ENCODE measurements at regions not wholly inside any gene's neighbourhood (a gene's known extent, or its start where the extent isn't known, plus 50 kb on each side); places are given as distances from the start of the nearest gene placed in this dataset.
"Not testable (repeated sequence)": the region's sequence is repeated elsewhere in the genome, so short reads cannot be mapped to it uniquely, and the experiment has no call there.

DNA sequence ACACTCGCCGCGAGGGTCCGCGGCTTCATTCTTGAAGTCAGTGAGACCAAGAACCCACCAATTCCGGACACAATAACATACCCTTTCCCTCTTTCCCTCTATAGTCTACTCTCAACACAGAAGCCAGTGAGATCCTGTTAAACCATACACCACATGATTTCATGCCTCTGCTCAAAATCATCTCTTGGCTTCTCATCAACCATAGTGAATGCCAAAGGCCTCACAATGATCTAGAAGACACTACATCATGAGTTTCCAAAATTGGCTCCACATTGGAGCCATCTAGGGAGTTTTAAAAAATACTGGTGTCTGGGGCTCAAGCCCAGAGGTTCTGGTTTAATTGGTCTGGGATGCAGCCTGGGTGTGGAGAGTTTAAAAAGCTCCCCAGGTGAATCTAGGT, 124.5 kb downstream of the EFNB1 start (continued):
- TF ChIP-seq, protein P1, sequence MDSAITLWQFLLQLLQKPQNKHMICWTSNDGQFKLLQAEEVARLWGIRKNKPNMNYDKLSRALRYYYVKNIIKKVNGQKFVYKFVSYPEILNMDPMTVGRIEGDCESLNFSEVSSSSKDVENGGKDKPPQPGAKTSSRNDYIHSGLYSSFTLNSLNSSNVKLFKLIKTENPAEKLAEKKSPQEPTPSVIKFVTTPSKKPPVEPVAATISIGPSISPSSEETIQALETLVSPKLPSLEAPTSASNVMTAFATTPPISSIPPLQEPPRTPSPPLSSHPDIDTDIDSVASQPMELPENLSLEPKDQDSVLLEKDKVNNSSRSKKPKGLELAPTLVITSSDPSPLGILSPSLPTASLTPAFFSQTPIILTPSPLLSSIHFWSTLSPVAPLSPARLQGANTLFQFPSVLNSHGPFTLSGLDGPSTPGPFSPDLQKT (IDR thresholded peaks at IDR 0.05; ENCODE audit: borderline replicate concordance, low read depth, low read length), result no peak
- no peak for TF ChIP-seq ZNF362 (tag by site-specific recombination; IDR thresholded peaks at IDR 0.05)
- TF ChIP-seq, protein P2, sequence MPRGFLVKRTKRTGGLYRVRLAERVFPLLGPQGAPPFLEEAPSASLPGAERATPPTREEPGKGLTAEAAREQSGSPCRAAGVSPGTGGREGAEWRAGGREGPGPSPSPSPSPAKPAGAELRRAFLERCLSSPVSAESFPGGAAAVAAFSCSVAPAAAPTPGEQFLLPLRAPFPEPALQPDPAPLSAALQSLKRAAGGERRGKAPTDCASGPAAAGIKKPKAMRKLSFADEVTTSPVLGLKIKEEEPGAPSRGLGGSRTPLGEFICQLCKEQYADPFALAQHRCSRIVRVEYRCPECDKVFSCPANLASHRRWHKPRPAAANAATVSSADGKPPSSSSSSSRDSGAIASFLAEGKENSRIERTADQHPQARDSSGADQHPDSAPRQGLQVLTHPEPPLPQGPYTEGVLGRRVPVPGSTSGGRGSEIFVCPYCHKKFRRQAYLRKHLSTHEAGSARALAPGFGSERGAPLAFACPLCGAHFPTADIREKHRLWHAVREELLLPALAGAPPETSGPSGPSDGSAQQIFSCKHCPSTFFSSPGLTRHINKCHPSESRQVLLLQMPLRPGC (tag by site-specific recombination; IDR thresholded peaks at IDR 0.05), result no peak
- no peak for TF ChIP-seq GLI4 (tag by site-specific recombination; IDR thresholded peaks at IDR 0.05)
- no peak for TF ChIP-seq ZNF473 (tag by site-specific recombination; IDR thresholded peaks at IDR 0.05)
- no peak for TF ChIP-seq ZFP69B (tag by site-specific recombination; IDR thresholded peaks at IDR 0.05)
- TF ChIP-seq ZNF133 (tag by site-specific recombination; IDR thresholded peaks at IDR 0.05), result no peak
- no peak for TF ChIP-seq BCL11B (tag by site-specific recombination; IDR thresholded peaks at IDR 0.05; ENCODE audit: low read depth)
- no peak for TF ChIP-seq ZNF548 (tag by site-specific recombination; IDR thresholded peaks at IDR 0.05)

GRCh38 chrX:68951942-68952619, 123.3 kb downstream of the EFNB1 start:
- CTCF ChIA-PET, result interaction anchor here (0.6 kb wide), 2 partner anchors 28 to 758 kb away, joined by 3 read pairs; no protein-coding TSS in a partner anchor
- H3K36me3 ChIP-seq (ENCODE audit: control insufficient read depth in 2 of 2, insufficient read depth in 1 of 2, low read length in 2 of 2); H3K9me3 ChIP-seq (ENCODE audit: control insufficient read depth, insufficient read depth, low read depth, low read length); H3K4me1 ChIP-seq (ENCODE audit: control insufficient read depth, insufficient read depth, low read length); H3K4me3 ChIP-seq (ENCODE audit: low read depth, low read length); POLR2A ChIA-PET; H3K27ac ChIP-seq (ENCODE audit: extremely low read depth, low read depth, low read length): not testable (repeated sequence)

GRCh38 chrX:68950937-68951336, 122.1 kb downstream of the EFNB1 start:
- CTCF ChIA-PET, result no interaction called here
- Histone ChIP-seq H3K27ac (ENCODE audit: extremely low read depth, low read depth, low read length) (no peak overlapping the region), H3K36me3 (ENCODE audit: control insufficient read depth in 2 of 2, insufficient read depth in 1 of 2, low read length in 2 of 2) (no peaks in the 10 kb centered on the region), H3K4me3 (ENCODE audit: low read depth, low read length) (no peak overlapping the region), H3K4me1 (ENCODE audit: control insufficient read depth, insufficient read depth, low read length) (no peaks in the 10 kb centered on the region), H3K9me3 (ENCODE audit: control insufficient read depth, insufficient read depth, low read depth, low read length) (peaks cover 1% of the 10 kb centered on the region)
- POLR2A ChIA-PET, result no interaction called here
- TF ChIP-seq ZNF404 (tag by site-specific recombination; IDR thresholded peaks at IDR 0.05), result no peak
- TF ChIP-seq GLIS1 (tag by site-specific recombination; IDR thresholded peaks at IDR 0.05), result no peak
- TF ChIP-seq ZFHX2 (tag by site-specific recombination; conservative IDR thresholded peaks at IDR 0.05), result no peak
- TF ChIP-seq ZNF830 (tag by site-specific recombination; IDR thresholded peaks at IDR 0.05; ENCODE audit: low read depth), result no peak

DNA sequence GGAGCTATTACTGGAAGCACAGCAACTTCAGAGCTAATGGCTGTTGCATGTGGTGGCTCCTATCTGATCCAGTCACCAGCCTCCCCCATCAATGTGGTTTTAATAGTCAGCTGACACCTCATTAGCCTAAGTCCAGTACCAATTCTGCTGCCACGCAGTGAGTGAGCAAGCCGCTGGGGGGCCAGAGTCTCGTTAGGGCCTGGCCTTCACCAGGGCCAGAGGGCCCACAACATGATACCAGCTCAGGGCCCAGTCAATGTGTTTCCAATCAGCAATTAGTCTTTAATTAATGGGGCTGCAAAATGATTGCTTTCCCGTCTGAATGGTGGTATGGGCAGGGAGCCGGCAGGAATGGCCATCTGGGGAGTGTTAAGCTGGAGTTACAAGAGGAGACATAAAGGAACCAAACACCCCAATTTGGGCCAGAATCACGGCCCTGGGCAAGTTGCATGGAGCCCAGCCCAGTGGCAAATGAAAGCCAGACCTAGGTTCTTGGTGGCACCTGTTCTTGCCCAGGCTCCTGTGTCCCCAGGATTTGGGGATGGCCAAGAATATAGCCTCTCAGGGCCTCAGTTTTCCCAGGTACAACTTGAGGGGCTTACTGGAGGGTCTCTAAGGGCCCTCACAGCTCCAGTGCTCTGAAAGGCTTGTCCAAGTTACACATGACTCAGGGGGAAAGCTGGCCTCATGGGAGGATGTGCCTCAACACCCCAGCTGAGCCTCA, 119.2 kb downstream of the EFNB1 start:
- H3K9me3 ChIP-seq (ENCODE audit: control insufficient read depth, insufficient read depth, low read depth, low read length), result no peaks in the 10 kb centered on the region
- no peak overlapping the region for H3K4me3 ChIP-seq (ENCODE audit: low read depth, low read length)
- H3K36me3 ChIP-seq (ENCODE audit: control insufficient read depth in 2 of 2, insufficient read depth in 1 of 2, low read length in 2 of 2), result no peaks in the 10 kb centered on the region
- POLR2A ChIA-PET, result interaction anchor here (0.6 to 2.1 kb wide), 3 partner anchors 21 to 119 kb away, joined by 3 to 6 read pairs (median 3); partner anchors contain the start of gene EFNB1
- peak; percentile 47; the same call in 1 of the 2 replicates for TF ChIP-seq GLIS1 (tag by site-specific recombination; IDR thresholded peaks at IDR 0.05)
- no peak for TF ChIP-seq ZNF2 (tag by site-specific recombination; IDR thresholded peaks at IDR 0.05)
- TF ChIP-seq ZNF140 (tag by site-specific recombination; IDR thresholded peaks at IDR 0.05), result no peak
- TF ChIP-seq YY1 (tag by site-specific recombination; IDR thresholded peaks at IDR 0.05), result no peak
- TF ChIP-seq, protein P3, sequence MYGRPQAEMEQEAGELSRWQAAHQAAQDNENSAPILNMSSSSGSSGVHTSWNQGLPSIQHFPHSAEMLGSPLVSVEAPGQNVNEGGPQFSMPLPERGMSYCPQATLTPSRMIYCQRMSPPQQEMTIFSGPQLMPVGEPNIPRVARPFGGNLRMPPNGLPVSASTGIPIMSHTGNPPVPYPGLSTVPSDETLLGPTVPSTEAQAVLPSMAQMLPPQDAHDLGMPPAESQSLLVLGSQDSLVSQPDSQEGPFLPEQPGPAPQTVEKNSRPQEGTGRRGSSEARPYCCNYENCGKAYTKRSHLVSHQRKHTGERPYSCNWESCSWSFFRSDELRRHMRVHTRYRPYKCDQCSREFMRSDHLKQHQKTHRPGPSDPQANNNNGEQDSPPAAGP (tag by site-specific recombination; IDR thresholded peaks at IDR 0.05), result no peak
- no peak overlapping the region for H3K27ac ChIP-seq (ENCODE audit: extremely low read depth, low read depth, low read length)
- no peaks in the 10 kb centered on the region for H3K4me1 ChIP-seq (ENCODE audit: control insufficient read depth, insufficient read depth, low read length)
- CTCF ChIA-PET, result interaction anchor here (0.6 kb wide), 2 partner anchors 9 to 78 kb away, joined by 3 to 6 read pairs; no protein-coding TSS in a partner anchor

All from HEK293 (cell line).